ES-I3 (cell line): ENCODE measurements at regions not wholly inside any gene's neighbourhood (a gene's known extent, or its start where the extent isn't known, plus 50 kb on each side); places are given as distances from the start of the nearest gene placed in this dataset.
A peak's percentile ranks its signal among the peaks of the same experiment; 100 is the strongest.
"Not testable (repeated sequence)": the region's sequence is repeated elsewhere in the genome, so short reads cannot be mapped to it uniquely, and the experiment has no call there.

ENCODE experiments used
- H3K36me3 ChIP-seq: 2 replicates; pipeline ENCODE4 v1.6.1; 2013; ENCODE audit warnings: mild to moderate bottlenecking, low read length, control low read depth, moderate library complexity; ENCODE audit not compliant: insufficient read depth
- H3K4me1 ChIP-seq: 2 replicates; pipeline ENCODE4 v1.6.1; 2013; ENCODE audit warnings: mild to moderate bottlenecking, control low read depth, low read length; ENCODE audit not compliant: insufficient read depth
- H3K9ac ChIP-seq: 2 replicates; pipeline ENCODE4 v1.6.1; 2013; ENCODE audit warnings: low read depth, mild to moderate bottlenecking, low read length, moderate library complexity
- H3K9me3 ChIP-seq: 2 replicates; pipeline ENCODE4 v1.6.1; 2013; ENCODE audit warnings: mild to moderate bottlenecking, low read length, moderate library complexity; ENCODE audit not compliant: control insufficient read depth, insufficient read depth

DNA sequence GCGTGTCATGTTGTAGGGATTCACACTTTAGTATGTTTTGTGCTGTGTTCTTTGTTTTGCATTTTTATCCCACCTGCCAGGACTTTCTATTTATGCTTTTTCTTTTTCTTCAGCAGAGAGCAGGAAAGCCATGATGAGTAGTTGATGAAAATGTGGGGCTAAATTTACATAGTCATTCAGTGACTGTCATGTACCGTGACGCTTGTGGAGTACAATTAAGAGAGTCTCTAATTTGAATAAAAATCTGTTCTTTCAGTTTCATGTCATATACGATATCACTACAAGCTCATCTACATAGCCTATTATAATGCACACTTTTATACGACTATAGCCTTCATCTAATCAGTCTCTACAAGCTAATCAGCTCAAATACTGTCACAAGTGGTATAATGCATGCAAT is 112.7 kb upstream of the SPATS2L start:
- no peak overlapping the region for H3K9ac ChIP-seq
- H3K36me3 ChIP-seq, result no peaks in the 10 kb centered on the region
- no peaks in the 10 kb centered on the region for H3K4me1 ChIP-seq
- no peaks in the 10 kb centered on the region for H3K9me3 ChIP-seq

DNA sequence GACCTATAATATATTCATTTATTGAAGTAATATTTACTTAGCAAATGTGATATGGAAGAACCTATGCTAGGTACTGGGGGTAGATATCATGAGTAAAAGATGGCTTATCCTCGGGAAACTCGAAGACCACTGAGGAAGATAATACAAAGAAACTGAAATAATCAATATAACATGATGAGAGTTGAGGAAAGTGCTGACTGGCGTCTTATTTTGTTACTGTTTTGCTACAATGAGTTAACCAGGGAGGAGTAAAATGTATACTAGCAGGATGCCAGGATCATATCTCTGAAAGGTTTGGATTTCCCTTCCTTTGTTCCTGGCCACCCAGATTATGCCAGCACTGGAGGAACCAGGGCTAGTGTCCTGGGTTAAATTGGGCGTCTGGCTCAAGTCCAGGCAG is 111.7 kb upstream of the SPATS2L start:
- Histone ChIP-seq H3K9me3 (no peaks in the 10 kb centered on the region), H3K9ac (no peak overlapping the region), H3K36me3 (no peaks in the 10 kb centered on the region), H3K4me1 (peaks cover 4% of the 10 kb centered on the region; the same call in 1 of the 2 replicates)

DNA sequence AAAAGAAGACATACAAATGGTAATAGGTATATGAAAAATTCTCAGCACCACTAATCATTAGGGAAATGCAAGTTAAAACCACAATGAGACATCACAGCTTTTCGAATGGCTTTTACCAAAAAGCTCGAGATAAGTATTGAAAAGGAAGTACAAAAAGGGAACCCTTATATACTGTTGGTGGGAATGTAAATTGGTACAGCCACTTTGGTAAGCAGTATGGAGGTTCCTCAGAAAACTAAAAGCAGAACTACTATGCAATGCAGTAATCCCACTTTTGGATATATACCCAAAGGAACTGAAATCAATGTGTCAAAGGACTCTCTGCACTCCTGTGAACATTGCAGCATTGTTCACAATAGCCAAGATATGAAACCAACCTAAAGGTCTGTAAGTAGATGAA is 107.5 kb upstream of the SPATS2L start:
- Histone ChIP-seq H3K4me1 (peaks cover 28% of the 10 kb centered on the region), H3K36me3 (no peaks in the 10 kb centered on the region), H3K9me3 (no peaks in the 10 kb centered on the region), H3K9ac (no peak overlapping the region)

DNA sequence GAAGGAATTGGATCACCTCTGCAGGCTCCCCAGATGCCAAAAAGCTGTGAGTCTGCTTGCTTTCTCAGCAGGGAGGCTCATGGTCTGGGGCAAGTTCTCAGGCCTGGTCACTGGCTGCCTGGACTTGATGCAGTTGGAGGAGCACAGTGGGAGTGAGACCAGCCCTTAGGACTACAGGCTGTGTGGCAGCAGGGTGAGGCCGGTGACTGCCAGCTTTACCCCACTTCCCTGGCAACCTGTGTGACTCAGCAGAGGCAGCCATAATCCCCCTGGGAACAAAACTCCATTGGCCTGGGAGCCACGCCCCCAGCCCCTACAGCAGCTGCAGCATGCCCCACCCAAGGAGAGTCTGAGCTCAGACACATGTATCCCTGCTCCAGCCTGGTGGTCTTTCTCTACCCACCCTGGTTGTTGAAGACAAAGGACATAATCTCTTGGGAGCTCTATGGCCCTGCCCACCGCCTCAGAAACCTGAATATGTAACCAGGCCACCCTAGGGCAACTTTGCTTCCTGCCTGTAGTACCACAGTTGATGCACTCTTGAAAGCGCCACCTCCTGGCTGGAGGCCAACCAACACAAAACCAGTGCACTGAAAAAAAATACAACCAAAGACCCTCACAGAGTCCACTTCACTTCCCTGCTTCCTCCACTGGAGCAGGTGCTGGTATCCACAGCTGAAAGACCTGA is 106.8 kb upstream of the SPATS2L start:
- H3K9me3 ChIP-seq, result no peaks in the 10 kb centered on the region
- peaks cover 29% of the 10 kb centered on the region for H3K4me1 ChIP-seq
- no peak overlapping the region for H3K9ac ChIP-seq
- no peaks in the 10 kb centered on the region for H3K36me3 ChIP-seq

DNA sequence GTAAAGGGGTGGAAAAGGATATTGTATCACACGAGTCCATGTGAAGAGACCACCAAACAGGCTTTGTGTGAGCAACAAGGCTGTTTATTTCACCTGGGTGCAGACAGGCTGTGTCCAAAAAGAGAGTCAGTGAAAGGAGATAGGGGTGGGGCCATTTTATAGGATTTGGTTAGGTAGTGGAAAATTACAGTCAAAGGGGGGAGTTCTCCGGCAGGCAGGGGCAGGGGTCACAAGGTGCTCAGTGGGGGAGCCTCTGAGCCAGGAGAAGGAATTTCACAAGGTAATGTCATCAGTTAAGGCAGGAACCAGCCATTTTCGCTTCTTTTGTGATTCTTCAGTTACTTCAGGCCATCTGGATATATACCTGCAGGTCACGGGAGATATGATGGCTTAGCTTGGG is 104.7 kb upstream of the SPATS2L start:
- Histone ChIP-seq H3K9ac (peak overlapping the region; percentile 36; the same call in 1 of the 2 replicates), H3K4me1 (peaks cover 29% of the 10 kb centered on the region)
- H3K36me3 ChIP-seq, H3K9me3 ChIP-seq: not testable (repeated sequence)

DNA sequence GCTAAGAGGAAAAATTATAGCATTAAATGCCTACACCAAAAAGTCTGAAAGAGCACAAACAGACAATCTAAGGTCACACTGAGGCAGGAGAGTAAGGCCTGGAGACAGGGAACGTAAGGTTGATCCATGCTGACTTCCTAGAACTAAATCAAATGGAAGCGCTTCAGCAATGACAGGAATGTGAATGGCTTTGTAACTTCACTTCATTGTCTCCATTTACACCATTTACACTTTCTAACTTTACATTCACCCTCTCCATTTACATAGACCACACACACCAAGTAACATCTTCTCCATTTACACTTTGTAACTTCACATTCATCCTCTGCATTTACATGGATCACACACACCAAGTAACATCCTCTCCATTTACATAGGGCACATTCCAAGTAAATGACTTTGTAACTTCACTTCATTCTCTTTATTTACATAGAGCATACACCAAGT is 103.1 kb upstream of the SPATS2L start:
- Histone ChIP-seq H3K4me1 (peaks cover 29% of the 10 kb centered on the region), H3K9ac (no peak overlapping the region), H3K36me3 (no peaks in the 10 kb centered on the region), H3K9me3 (no peaks in the 10 kb centered on the region)

DNA sequence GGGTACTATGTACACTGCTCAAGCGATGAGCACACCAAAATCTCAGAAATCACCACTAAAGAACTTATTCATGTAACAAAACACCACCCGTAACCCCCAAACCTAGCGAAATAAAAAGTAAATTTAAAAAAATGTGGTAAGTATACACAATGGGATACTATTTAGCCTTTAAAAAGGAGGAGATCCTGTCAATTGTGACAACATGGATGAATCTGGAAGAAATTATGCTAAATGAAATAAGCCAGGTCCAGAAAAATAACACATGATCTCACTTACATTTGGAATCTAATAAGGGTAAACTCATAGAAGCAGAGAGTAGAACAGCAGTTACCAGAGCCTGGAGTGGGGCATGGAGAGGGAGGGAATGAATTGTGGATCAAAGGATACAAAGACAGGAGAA is 98.5 kb upstream of the SPATS2L start:
- Histone ChIP-seq H3K9me3 (no peaks in the 10 kb centered on the region), H3K9ac (no peak overlapping the region), H3K36me3 (no peaks in the 10 kb centered on the region), H3K4me1 (peaks cover 11% of the 10 kb centered on the region)

DNA sequence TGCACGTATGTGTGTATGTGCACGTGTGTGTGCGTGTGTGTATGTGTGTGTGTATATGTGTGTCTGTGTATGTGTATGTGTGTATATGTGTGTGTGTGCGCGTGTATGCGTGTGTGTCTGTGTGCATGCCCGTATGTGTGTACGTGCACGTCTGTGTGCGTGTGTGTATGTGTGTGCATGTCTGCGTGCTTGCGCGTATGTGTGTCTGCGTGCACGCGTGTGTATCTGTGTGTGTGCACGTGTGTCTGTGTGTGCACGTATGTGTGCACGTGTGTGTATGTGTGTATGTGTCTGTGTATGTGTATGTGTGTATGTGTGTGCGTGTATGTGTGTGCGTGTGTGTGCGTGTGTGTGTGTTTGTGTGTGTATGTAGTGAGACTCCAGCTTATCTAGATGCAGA is 97.5 kb upstream of the SPATS2L start:
- no peaks in the 10 kb centered on the region for H3K9me3 ChIP-seq
- H3K4me1 ChIP-seq, result peaks cover 8% of the 10 kb centered on the region
- H3K36me3 ChIP-seq, result no peaks in the 10 kb centered on the region
- H3K9ac ChIP-seq, result no peak overlapping the region

DNA sequence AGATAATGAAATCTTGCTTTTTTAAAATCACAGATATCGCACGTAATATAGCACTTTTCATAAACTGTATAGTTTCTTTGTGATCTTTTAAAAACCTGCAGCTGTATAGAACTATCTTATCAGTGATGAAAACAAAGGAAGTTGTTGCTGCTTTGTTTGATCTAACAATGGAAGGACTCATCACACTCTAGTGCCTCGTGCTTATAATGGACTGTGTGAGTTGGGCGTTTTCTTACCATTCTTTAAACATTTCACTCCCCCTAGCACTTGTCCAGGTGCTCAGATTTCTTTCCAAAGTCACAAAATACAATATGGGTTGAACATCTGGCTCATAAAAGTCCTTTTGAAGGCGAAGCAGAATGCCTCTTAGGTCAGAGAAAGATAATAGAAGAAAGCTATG is 94.8 kb upstream of the SPATS2L start:
- Histone ChIP-seq H3K9me3 (no peaks in the 10 kb centered on the region), H3K36me3 (no peaks in the 10 kb centered on the region), H3K4me1 (peaks cover 7% of the 10 kb centered on the region), H3K9ac (no peak overlapping the region)

DNA sequence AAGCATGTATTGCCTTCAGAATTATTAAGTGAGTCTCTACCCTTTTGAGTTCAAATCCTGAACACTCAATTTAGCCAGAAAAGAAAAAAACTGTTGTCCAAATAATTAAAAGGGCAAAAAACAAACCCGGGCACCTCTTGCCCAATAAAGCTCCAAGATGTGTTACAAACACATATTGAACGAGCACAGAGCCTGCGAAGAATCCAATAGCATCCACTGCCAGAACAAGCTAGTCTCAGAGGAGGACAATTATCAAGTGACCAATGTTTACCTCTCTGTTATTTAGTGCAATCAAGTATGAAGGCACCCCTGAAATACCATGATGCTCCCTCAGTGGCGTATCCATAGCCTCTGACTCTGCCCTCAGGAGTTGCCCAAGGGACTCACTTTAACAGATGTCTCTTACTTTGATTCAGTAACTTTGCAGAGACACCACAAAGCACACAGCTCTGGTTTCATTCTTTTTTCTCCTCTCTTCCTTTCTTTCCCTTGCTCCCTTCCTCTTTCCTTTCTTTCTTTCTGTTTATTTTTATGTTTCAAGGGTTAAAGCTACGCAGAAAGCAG is 93.5 kb upstream of the SPATS2L start:
- Histone ChIP-seq H3K4me1 (peaks cover 7% of the 10 kb centered on the region), H3K36me3 (no peaks in the 10 kb centered on the region), H3K9me3 (no peaks in the 10 kb centered on the region), H3K9ac (no peak overlapping the region)

DNA sequence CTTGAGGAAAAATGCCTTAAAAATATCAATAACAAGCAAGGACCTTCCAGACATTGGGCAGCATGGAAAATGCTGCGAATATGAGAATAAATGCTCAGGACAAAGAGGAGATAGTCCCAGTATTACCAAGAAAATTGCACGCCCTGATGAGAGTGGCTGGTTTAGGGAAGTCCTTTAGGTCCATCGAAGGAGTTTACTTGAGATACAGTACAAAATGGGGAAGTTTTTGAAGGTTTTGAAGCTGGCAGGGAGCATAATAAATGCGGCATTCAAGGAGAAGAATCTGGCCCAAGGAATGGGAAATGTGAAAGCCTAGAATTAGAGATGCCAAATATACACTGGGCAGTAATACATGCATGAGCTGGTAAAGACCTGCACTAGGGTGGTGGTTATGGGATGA is 90.2 kb upstream of the SPATS2L start:
- no peaks in the 10 kb centered on the region for H3K9me3 ChIP-seq
- no peak overlapping the region for H3K9ac ChIP-seq
- peaks cover 29% of the 10 kb centered on the region for H3K4me1 ChIP-seq
- H3K36me3 ChIP-seq, result no peaks in the 10 kb centered on the region

DNA sequence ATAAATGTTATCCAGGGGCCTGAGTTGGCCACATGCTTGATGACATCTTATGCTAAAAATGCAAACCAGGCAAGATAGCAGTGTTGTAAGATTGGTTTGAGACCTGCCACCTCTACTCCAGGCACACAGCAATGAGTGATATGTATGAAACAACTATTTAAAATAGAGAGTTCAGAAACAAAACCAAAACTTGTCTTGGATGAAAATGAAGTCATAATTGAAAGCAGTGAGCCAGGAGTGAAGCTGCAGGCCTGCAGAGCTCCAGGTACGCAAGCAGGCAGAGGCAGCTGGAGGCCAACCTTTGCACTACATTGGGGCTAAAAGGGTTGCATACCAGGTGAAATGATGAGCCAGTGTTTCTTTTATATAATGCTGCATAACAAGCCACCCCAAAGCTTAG is 89.2 kb upstream of the SPATS2L start:
- Histone ChIP-seq H3K4me1 (peaks cover 24% of the 10 kb centered on the region), H3K9ac (no peak overlapping the region), H3K36me3 (no peaks in the 10 kb centered on the region), H3K9me3 (no peaks in the 10 kb centered on the region)

DNA sequence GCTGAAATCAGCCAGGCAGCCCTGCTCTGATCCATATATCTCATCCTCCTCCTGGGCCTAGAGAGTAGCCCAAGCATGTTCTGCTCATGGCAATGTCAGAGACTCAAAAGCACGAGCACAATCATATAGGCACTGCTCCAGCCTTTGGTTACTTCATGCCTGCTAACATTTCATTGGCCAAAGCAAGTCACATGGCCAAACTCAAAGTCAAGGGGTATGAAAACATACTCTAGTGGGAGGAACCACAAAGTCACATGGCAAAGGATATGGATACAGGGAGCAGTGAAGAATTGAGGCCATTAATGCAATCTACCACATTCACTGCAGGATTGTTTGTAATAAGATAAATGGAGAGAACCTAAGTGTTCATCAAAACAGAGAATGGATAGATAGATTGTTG is 87.8 kb upstream of the SPATS2L start:
- Histone ChIP-seq H3K9ac (no peak overlapping the region), H3K9me3 (no peaks in the 10 kb centered on the region), H3K4me1 (peaks cover 22% of the 10 kb centered on the region), H3K36me3 (no peaks in the 10 kb centered on the region)

DNA sequence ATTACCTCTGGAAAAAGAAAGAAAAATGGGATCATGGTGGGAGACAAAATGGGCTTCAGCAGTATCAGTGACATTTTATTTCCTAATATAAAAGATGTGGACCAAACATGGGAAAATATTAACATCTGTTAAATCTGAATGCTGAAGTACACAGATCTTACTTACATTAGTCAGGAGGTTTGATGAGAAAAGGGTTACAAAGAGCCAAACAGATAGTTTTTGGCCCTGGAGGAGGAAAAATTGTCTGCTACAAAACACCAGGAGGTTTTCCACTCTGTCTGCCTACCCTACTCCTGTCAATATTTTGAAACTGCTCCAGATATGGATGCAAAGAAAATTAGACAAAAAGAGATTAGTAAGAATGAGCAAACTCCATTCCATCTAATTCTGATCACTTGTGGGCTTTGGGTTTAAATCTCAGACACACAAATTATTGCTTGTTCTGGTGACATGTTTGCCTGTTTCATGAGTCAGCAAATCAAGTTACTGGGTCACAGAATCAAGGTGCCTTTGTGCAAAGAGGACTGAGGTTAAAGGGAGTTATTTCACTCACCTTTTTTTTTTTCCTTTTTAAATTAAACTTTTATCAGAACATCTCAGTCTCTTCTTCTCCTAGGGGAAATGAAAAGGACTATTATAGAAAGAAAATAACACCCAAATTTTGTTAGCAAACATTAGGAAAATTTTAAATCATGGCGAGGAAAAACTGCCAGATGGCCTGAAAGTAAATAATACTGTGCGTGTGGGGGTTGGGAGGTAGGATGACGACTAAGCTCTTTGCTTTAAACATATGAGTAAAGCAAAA is 87.0 kb upstream of the SPATS2L start:
- Histone ChIP-seq H3K36me3 (no peaks in the 10 kb centered on the region), H3K4me1 (peaks cover 21% of the 10 kb centered on the region), H3K9me3 (no peaks in the 10 kb centered on the region), H3K9ac (no peak overlapping the region)

DNA sequence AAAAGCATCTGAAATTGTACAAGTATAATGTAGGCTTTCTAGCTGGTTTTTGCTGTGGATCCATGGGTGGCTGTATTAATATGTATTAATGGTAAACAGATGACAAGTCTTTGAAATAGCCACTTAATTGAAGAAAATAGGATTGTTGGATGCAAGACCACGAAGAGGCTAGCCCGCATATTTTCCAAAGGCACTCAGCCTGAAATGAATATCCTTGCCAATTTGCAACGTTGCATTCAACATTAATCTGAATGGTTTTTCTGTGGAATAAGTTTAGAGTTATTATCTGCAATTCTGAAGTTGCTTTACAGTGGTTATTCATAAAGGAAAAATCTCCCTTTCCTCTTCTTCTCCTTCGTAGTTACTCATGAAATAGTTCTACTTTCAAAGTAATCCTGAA is 86.2 kb upstream of the SPATS2L start:
- Histone ChIP-seq H3K9ac (no peak overlapping the region), H3K9me3 (no peaks in the 10 kb centered on the region), H3K36me3 (no peaks in the 10 kb centered on the region), H3K4me1 (peaks cover 21% of the 10 kb centered on the region)
